Mesothelial cell of epicardium (in vitro differentiated cells): ENCODE measurements at regions not wholly inside any gene's neighbourhood (a gene's known extent, or its start where the extent isn't known, plus 50 kb on each side); places are given as distances from the start of the nearest gene placed in this dataset.

Experiments used
- DNase-seq, 2 experiments: peaks; one replicate each; pipeline ENCODE4 v3.0.0; 2021; ENCODE audit warnings: low spot score in 2 of 2; ENCODE audit not compliant: unreplicated experiment in 2 of 2
- H3K27ac Mint-ChIP-seq: 2 replicates; pipeline ENCODE4 v1.8.0; 2021; ENCODE audit warnings: mixed read lengths
- H3K27me3 Mint-ChIP-seq: 2 replicates; pipeline ENCODE4 v1.8.0; 2021; ENCODE audit warnings: low read depth, mixed read lengths
- H3K36me3 Mint-ChIP-seq: 2 replicates; pipeline ENCODE4 v1.8.0; 2021; ENCODE audit warnings: mixed read lengths
- H3K4me1 Mint-ChIP-seq: 2 replicates; pipeline ENCODE4 v1.8.0; 2021; ENCODE audit warnings: mixed read lengths
- H3K4me3 Mint-ChIP-seq: 2 replicates; pipeline ENCODE4 v1.8.0; 2021; ENCODE audit warnings: mild to moderate bottlenecking, moderate library complexity, mixed read lengths
- H3K9me3 Mint-ChIP-seq: 2 replicates; pipeline ENCODE4 v1.8.0; 2021; ENCODE audit warnings: mixed read lengths
- TF ChIP-seq, protein P1 (sequence below): fragments of 200-600 bp; sonication (generic); IDR thresholded peaks from one replicate; pipeline ENCODE4 v1.5.0; 2021; ENCODE audit warnings: antibody characterized with exemption; ENCODE audit not compliant: unreplicated experiment

- TF ChIP-seq, protein P1, sequence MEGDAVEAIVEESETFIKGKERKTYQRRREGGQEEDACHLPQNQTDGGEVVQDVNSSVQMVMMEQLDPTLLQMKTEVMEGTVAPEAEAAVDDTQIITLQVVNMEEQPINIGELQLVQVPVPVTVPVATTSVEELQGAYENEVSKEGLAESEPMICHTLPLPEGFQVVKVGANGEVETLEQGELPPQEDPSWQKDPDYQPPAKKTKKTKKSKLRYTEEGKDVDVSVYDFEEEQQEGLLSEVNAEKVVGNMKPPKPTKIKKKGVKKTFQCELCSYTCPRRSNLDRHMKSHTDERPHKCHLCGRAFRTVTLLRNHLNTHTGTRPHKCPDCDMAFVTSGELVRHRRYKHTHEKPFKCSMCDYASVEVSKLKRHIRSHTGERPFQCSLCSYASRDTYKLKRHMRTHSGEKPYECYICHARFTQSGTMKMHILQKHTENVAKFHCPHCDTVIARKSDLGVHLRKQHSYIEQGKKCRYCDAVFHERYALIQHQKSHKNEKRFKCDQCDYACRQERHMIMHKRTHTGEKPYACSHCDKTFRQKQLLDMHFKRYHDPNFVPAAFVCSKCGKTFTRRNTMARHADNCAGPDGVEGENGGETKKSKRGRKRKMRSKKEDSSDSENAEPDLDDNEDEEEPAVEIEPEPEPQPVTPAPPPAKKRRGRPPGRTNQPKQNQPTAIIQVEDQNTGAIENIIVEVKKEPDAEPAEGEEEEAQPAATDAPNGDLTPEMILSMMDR: no peak
- Mint-ChIP-seq H3K9me3 (no peaks in the 10 kb centered on the region), H3K4me1 (no peaks in the 10 kb centered on the region), H3K36me3 (no peaks in the 10 kb centered on the region), H3K27ac (no peak overlapping the region), H3K4me3 (no peak overlapping the region), H3K27me3 (no peaks in the 10 kb centered on the region)
- no peak for DNase-seq
These were observed 201.1 kb upstream of the LPP start for GRCh38 chr3:187952849-187953248.

GRCh38 chr3:187954516-187954872 lies 199.5 kb upstream of the LPP start:
- Mint-ChIP-seq H3K4me3 (no peak overlapping the region), H3K4me1 (no peaks in the 10 kb centered on the region)

DNA sequence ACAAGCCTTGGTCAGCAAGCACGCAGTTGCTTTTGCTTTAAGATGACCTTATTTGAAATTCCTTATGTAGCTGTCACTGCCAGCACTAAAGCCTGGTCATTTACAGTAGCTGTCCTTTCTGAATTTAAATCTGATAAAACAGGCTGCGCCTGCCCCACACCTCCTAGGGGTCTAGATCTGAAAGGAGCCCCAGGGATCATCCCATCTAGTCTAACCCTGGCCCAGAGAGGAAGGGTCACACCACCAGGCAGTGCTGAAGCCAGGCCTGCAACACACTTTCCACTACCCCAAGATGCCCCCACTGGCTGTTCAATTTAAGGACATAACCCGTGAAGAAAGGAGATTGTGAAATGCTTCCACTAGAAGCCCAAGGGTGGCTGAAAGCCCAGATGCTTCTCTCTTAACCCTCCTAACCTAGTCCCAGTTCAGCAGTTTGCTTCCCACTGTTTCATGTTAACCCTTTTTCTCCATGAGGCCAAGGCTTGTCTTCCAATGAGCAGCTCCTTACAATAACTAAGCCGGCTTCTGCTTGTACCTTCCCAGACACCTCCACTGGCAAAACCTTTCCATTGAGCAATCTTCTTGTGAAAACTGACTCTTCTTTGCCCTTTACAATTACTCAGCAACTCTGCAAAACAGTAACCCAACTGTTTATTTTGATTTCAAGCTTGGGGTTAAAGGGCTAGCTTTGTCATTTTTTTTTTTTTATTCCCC lies 198.9 kb upstream of the LPP start:
- Mint-ChIP-seq H3K9me3 (no peaks in the 10 kb centered on the region), H3K4me3 (no peak overlapping the region), H3K27me3 (peaks cover 1% of the 10 kb centered on the region), H3K4me1 (no peaks in the 10 kb centered on the region), H3K36me3 (no peaks in the 10 kb centered on the region), H3K27ac (no peak overlapping the region)
- TF ChIP-seq, protein P1: no peak
- no peak for DNase-seq

More at GRCh38 chr3:187954516-187954872, 199.5 kb upstream of the LPP start:
- H3K27ac Mint-ChIP-seq: no peak overlapping the region
- TF ChIP-seq, protein P1: no peak
- no peak for DNase-seq
- no peaks in the 10 kb centered on the region for H3K36me3 Mint-ChIP-seq
- peaks cover 1% of the 10 kb centered on the region for H3K27me3 Mint-ChIP-seq
- H3K9me3 Mint-ChIP-seq: no peaks in the 10 kb centered on the region

- DNase-seq: no peak
- Mint-ChIP-seq H3K27ac (no peak overlapping the region), H3K4me1 (no peaks in the 10 kb centered on the region), H3K36me3 (no peaks in the 10 kb centered on the region), H3K27me3 (peaks cover 1% of the 10 kb centered on the region), H3K4me3 (no peak overlapping the region), H3K9me3 (no peaks in the 10 kb centered on the region)
- TF ChIP-seq, protein P1: no peak
These were observed 198.4 kb upstream of the LPP start for GRCh38 chr3:187955587-187955952.

DNA sequence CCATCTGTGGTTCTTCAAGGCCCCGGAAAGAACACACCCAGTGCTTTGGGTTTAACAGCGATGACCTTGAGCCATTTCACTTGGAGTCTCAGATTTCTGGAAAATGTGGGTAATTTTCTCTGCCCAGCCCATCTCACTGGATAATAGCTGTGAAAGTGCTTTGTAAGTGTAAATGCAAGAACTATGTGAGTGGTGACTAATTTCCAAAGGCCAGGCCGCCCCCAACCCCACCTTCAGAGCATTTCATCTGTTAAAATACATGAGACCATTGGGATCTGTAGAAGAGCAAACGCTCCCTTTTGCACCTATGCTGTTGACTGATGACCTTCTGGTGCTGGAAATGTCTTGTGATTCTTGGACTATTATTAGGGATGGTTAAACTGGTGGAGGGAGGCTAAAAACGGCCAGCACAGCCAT lies 196.8 kb upstream of the LPP start:
- Mint-ChIP-seq H3K4me1 (no peaks in the 10 kb centered on the region), H3K27me3 (peaks cover 1% of the 10 kb centered on the region), H3K27ac (no peak overlapping the region), H3K4me3 (no peak overlapping the region), H3K9me3 (no peaks in the 10 kb centered on the region), H3K36me3 (no peaks in the 10 kb centered on the region)
- TF ChIP-seq, protein P1: no peak
- no peak for DNase-seq

- TF ChIP-seq, protein P1: no peak
- Mint-ChIP-seq H3K9me3 (no peaks in the 10 kb centered on the region), H3K4me3 (no peak overlapping the region), H3K27me3 (peaks cover 1% of the 10 kb centered on the region), H3K36me3 (no peaks in the 10 kb centered on the region), H3K27ac (no peak overlapping the region), H3K4me1 (no peaks in the 10 kb centered on the region)
- DNase-seq: no peak
These were observed 196.4 kb upstream of the LPP start for GRCh38 chr3:187957582-187957981.
